HEK293T (cell line): ENCODE measurements at regions not wholly inside any gene's neighbourhood (a gene's known extent, or its start where the extent isn't known, plus 50 kb on each side); places are given as distances from the start of the nearest gene placed in this dataset.

ENCODE experiments used
- CTCF ChIA-PET: fragments of 350-600 bp; formaldehyde crosslinking; extraction: SDS; loops from one replicate; lab custom pipeline; 2021; ENCODE audit warnings: antibody characterized with exemption, inconsistent platforms; lab: Yijun Ruan, JAX
- POLR2A ChIA-PET: fragments of 350-600 bp; formaldehyde crosslinking; extraction: SDS; loops from one replicate; lab custom pipeline; 2020; ENCODE audit warnings: antibody characterized with exemption, inconsistent platforms; lab: Yijun Ruan, JAX
- DNase-seq: peaks from one replicate; pipeline ENCODE4 v3.0.0; 2012; ENCODE audit warnings: mixed read lengths; ENCODE audit errors: extremely low spot score
- ARNT ChIP-seq: fragments of 450-650 bp; IDR thresholded peaks from 2 replicates; pipeline ENCODE4 v1.6.1; 2017; ENCODE audit warnings: mild to moderate bottlenecking
- BHLHE40 ChIP-seq: fragments of 450-650 bp; IDR thresholded peaks from 2 replicates; pipeline ENCODE4 v1.6.1; 2016; ENCODE audit warnings: mild to moderate bottlenecking, moderate library complexity, borderline replicate concordance
- CTBP1 ChIP-seq: fragments of 450-650 bp; IDR thresholded peaks from 2 replicates; pipeline ENCODE4 v1.6.1; 2016; ENCODE audit warnings: borderline replicate concordance
- ELF4 ChIP-seq: fragments of 450-650 bp; IDR thresholded peaks from 2 replicates; pipeline ENCODE4 v1.6.1; 2017; ENCODE audit warnings: antibody characterized with exemption
- FOXA1 ChIP-seq: fragments of 450-650 bp; IDR thresholded peaks from 2 replicates; pipeline ENCODE4 v1.6.1; 2016; ENCODE audit warnings: mild to moderate bottlenecking
- FOXK2 ChIP-seq: fragments of 450-650 bp; IDR thresholded peaks from 2 replicates; pipeline ENCODE4 v1.6.1; 2016; ENCODE audit warnings: mild to moderate bottlenecking
- FOXM1 ChIP-seq: fragments of 450-650 bp; IDR thresholded peaks from 2 replicates; pipeline ENCODE4 v1.6.1; 2017; ENCODE audit warnings: mild to moderate bottlenecking, borderline replicate concordance
- HDGF ChIP-seq: fragments of 450-650 bp; IDR thresholded peaks from 2 replicates; pipeline ENCODE4 v1.6.1; 2017; ENCODE audit warnings: antibody characterized with exemption, borderline replicate concordance
- L3MBTL2 ChIP-seq: fragments of 450-650 bp; conservative IDR thresholded peaks from 2 replicates; pipeline ENCODE4 v1.6.1; 2016; ENCODE audit warnings: mild to moderate bottlenecking
- LEF1 ChIP-seq: fragments of 450-650 bp; IDR thresholded peaks from 2 replicates; pipeline ENCODE4 v1.6.1; 2017; ENCODE audit warnings: mild to moderate bottlenecking, borderline replicate concordance
- NFRKB ChIP-seq: fragments of 450-650 bp; IDR thresholded peaks from 2 replicates; pipeline ENCODE4 v1.6.1; 2016; ENCODE audit warnings: mild to moderate bottlenecking, moderate library complexity
- PKNOX1 ChIP-seq: fragments of 450-650 bp; IDR thresholded peaks from 2 replicates; pipeline ENCODE4 v1.6.1; 2016
- SP1 ChIP-seq: fragments of 450-650 bp; IDR thresholded peaks from 2 replicates; pipeline ENCODE4 v1.6.1; 2017
- SUZ12 ChIP-seq: fragments of 450-650 bp; IDR thresholded peaks from 2 replicates; pipeline ENCODE4 v1.6.1; 2016; ENCODE audit warnings: mild to moderate bottlenecking
- TARDBP ChIP-seq: fragments of 450-650 bp; IDR thresholded peaks from 2 replicates; pipeline ENCODE4 v1.6.1; 2016
- ZNF384 ChIP-seq: fragments of 450-650 bp; IDR thresholded peaks from 2 replicates; pipeline ENCODE4 v1.6.1; 2016

GRCh38 chr11:76288166-76288980, 82.1 kb upstream of the WNT11 start:
- no peak for DNase-seq

GRCh38 chr11:76287227-76287626, 80.9 kb upstream of the WNT11 start:
- CTCF ChIA-PET, result no interaction called here
- POLR2A ChIA-PET, result interaction anchor here (1.1 kb wide), 1 partner anchor 17 kb away, joined by 3 read pairs; no protein-coding TSS in a partner anchor

More at GRCh38 chr11:76288166-76288980, 82.1 kb upstream of the WNT11 start:
- ChIA-PET POLR2A (no interaction called here), CTCF (no interaction called here)
- no peak for TF ChIP-seq TARDBP
- TF ChIP-seq FOXK2, result no peak
- TF ChIP-seq ZNF384, result no peak
- no peak for TF ChIP-seq NFRKB
- TF ChIP-seq FOXM1, result no peak
- no peak for TF ChIP-seq PKNOX1
- TF ChIP-seq SP1, result no peak
- no peak for TF ChIP-seq BHLHE40
- TF ChIP-seq CTBP1, result no peak
- no peak for TF ChIP-seq LEF1
- TF ChIP-seq SUZ12, result no peak

GRCh38 chr11:76285397-76286104, 79.2 kb upstream of the WNT11 start:
- no peak for TF ChIP-seq FOXA1
- TF ChIP-seq FOXM1, result no peak
- no peak for TF ChIP-seq SUZ12
- TF ChIP-seq LEF1, result no peak
- no peak for TF ChIP-seq ZNF384
- TF ChIP-seq NFRKB, result no peak
- no peak for TF ChIP-seq FOXK2
- no peak for TF ChIP-seq CTBP1
- TF ChIP-seq HDGF, result no peak
- TF ChIP-seq ELF4, result no peak
- no peak for TF ChIP-seq TARDBP
- no peak for TF ChIP-seq BHLHE40
- no peak for TF ChIP-seq ARNT
- no peak for TF ChIP-seq L3MBTL2
- no peak for TF ChIP-seq SP1
- no peak for TF ChIP-seq PKNOX1
- no peak for DNase-seq
- ChIA-PET POLR2A (no interaction called here), CTCF (no interaction called here)

More at GRCh38 chr11:76287227-76287626, 80.9 kb upstream of the WNT11 start:
- TF ChIP-seq SUZ12 (no peak), L3MBTL2 (no peak), HDGF (no peak), SP1 (no peak), ZNF384 (no peak), CTBP1 (no peak), FOXA1 (no peak), NFRKB (no peak), ELF4 (no peak), FOXK2 (no peak)
- DNase-seq, result no peak

GRCh38 chr11:76284161-76284560, 77.9 kb upstream of the WNT11 start:
- ChIA-PET CTCF (no interaction called here), POLR2A (no interaction called here)
- TF ChIP-seq SUZ12, result no peak
- no peak for TF ChIP-seq ARNT
- no peak for TF ChIP-seq ELF4
- TF ChIP-seq HDGF, result no peak
- TF ChIP-seq SP1, result no peak
- no peak for TF ChIP-seq FOXM1
- no peak for TF ChIP-seq TARDBP
- TF ChIP-seq BHLHE40, result no peak
- TF ChIP-seq PKNOX1, result no peak
- no peak for TF ChIP-seq FOXK2
- TF ChIP-seq FOXA1, result no peak
- TF ChIP-seq NFRKB, result no peak
- no peak for TF ChIP-seq LEF1
- TF ChIP-seq L3MBTL2, result no peak
- TF ChIP-seq ZNF384, result no peak
- TF ChIP-seq CTBP1, result no peak
- DNase-seq, result no peak

- POLR2A ChIA-PET, result no interaction called here
- CTCF ChIA-PET, result no interaction called here
- TF ChIP-seq NFRKB (no peak), L3MBTL2 (no peak), LEF1 (no peak), SUZ12 (no peak), ZNF384 (no peak)
- DNase-seq, result no peak
Measured at GRCh38 chr11:76282811-76283595, 76.7 kb upstream of the WNT11 start.
